Muscle of leg (tissue), 3 donors: ENCODE measurements at regions not wholly inside any gene's neighbourhood (a gene's known extent, or its start where the extent isn't known, plus 50 kb on each side); places are given as distances from the start of the nearest gene placed in this dataset.
A peak's percentile ranks its signal among the peaks of the same experiment; 100 is the strongest.
"Not testable (repeated sequence)": the region's sequence is repeated elsewhere in the genome, so short reads cannot be mapped to it uniquely, and the experiment has no call there.

Experiments used
- DNase-seq: peaks from one replicate; pipeline ENCODE4 v3.0.0; 2013
- H3K27ac ChIP-seq: one replicate; pipeline ENCODE4 v1.5.1; 2013; ENCODE audit warnings: mild to moderate bottlenecking, low read length, control low read depth
- H3K27me3 ChIP-seq: one replicate; pipeline ENCODE4 v1.6.1; 2013; ENCODE audit warnings: low read length; ENCODE audit not compliant: control insufficient read depth, insufficient read depth
- H3K36me3 ChIP-seq: one replicate; pipeline ENCODE4 v1.6.1; 2013; ENCODE audit warnings: low read length; ENCODE audit not compliant: control insufficient read depth, insufficient read depth
- H3K4me1 ChIP-seq: one replicate; pipeline ENCODE4 v1.6.1; 2013; ENCODE audit warnings: low read length; ENCODE audit not compliant: control insufficient read depth, insufficient read depth
- H3K4me3 ChIP-seq: one replicate; pipeline ENCODE4 v1.5.1; 2013; ENCODE audit warnings: low read length, control low read depth
- H3K9me3 ChIP-seq: replicated peaks from 2 replicates; pipeline ENCODE4 v1.6.1; 2013; ENCODE audit warnings: low read depth, low read length; ENCODE audit not compliant: control insufficient read depth
- WGBS: methylation state at CpG from one replicate; pipeline ENCODE4 v1.1.5; 2013; ENCODE audit warnings: missing lambda C conversion rate; ENCODE audit not compliant: insufficient coverage; 5-methylcytosine and 5-hydroxymethylcytosine counted together

- H3K36me3 ChIP-seq, H3K4me3 ChIP-seq, H3K4me1 ChIP-seq, H3K27ac ChIP-seq, H3K27me3 ChIP-seq: not testable (repeated sequence)
- peak; percentile 7 for DNase-seq
- H3K9me3 ChIP-seq, result peaks cover 18% of the 10 kb centered on the region
- WGBS, result 41% methylated on average over 41 of the region's 47 CpGs
Measured at GRCh38 chr20:30283476-30284280, 973.8 kb upstream of the DEFB115 start.

GRCh38 chr20:30284281-30284905 is 973.1 kb upstream of the DEFB115 start:
- no peaks in the 10 kb centered on the region for H3K36me3 ChIP-seq
- no peak overlapping the region for H3K4me3 ChIP-seq
- peaks cover 18% of the 10 kb centered on the region for H3K9me3 ChIP-seq
- DNase-seq, result no peak
- WGBS, result 81% methylated on average over 31 of the region's 33 CpGs
- H3K4me1 ChIP-seq, result no peaks in the 10 kb centered on the region
- H3K27ac ChIP-seq, result no peak overlapping the region
- H3K27me3 ChIP-seq, result no peaks in the 10 kb centered on the region

- no peak for DNase-seq
- 86% methylated on average over 15 of the region's 17 CpGs for WGBS
- no peak overlapping the region for H3K4me3 ChIP-seq
- peaks cover 18% of the 10 kb centered on the region for H3K9me3 ChIP-seq
- no peaks in the 10 kb centered on the region for H3K36me3 ChIP-seq
- H3K4me1 ChIP-seq, result no peaks in the 10 kb centered on the region
- no peaks in the 10 kb centered on the region for H3K27me3 ChIP-seq
- H3K27ac ChIP-seq, result no peak overlapping the region
Measured at GRCh38 chr20:30285677-30286076, 971.8 kb upstream of the DEFB115 start.

- DNase-seq, result no peak
- Histone ChIP-seq H3K27ac (no peak overlapping the region), H3K9me3 (peaks cover 18% of the 10 kb centered on the region), H3K36me3 (no peaks in the 10 kb centered on the region), H3K4me3 (no peak overlapping the region), H3K4me1 (no peaks in the 10 kb centered on the region), H3K27me3 (no peaks in the 10 kb centered on the region)
- WGBS, result 68% methylated on average over 14 of the region's 15 CpGs
Measured at GRCh38 chr20:30286157-30286556, 971.3 kb upstream of the DEFB115 start.

GRCh38 chr20:30287459-30287858 is 970.0 kb upstream of the DEFB115 start:
- WGBS, result 76% methylated on average over 6 of the region's 22 CpGs
- not testable (repeated sequence) for H3K4me1 ChIP-seq, H3K27me3 ChIP-seq, H3K27ac ChIP-seq, H3K4me3 ChIP-seq, DNase-seq, H3K36me3 ChIP-seq
- H3K9me3 ChIP-seq, result peaks cover 15% of the 10 kb centered on the region

- Histone ChIP-seq H3K36me3 (no peaks in the 10 kb centered on the region), H3K27ac (no peak overlapping the region), H3K9me3 (peaks cover 15% of the 10 kb centered on the region), H3K27me3 (no peaks in the 10 kb centered on the region), H3K4me3 (no peak overlapping the region), H3K4me1 (no peaks in the 10 kb centered on the region)
- WGBS, result 73% methylated on average over 10 of the region's 10 CpGs
- DNase-seq, result no peak
Measured at GRCh38 chr20:30288346-30288745, 969.1 kb upstream of the DEFB115 start.

- not testable (repeated sequence) for H3K27ac ChIP-seq, H3K4me1 ChIP-seq, H3K27me3 ChIP-seq, DNase-seq, H3K36me3 ChIP-seq, H3K4me3 ChIP-seq
- H3K9me3 ChIP-seq, result peaks cover 10% of the 10 kb centered on the region
- 76% methylated on average over 5 of the region's 11 CpGs for WGBS
Measured at GRCh38 chr20:30289049-30289448, 968.4 kb upstream of the DEFB115 start.

- 60% methylated on average over 12 of the region's 27 CpGs for WGBS
- H3K36me3 ChIP-seq, H3K4me3 ChIP-seq, H3K4me1 ChIP-seq, H3K9me3 ChIP-seq, H3K27ac ChIP-seq, H3K27me3 ChIP-seq: not testable (repeated sequence)
- peak; percentile 1 for DNase-seq
Measured at GRCh38 chr20:30289711-30290141, 967.7 kb upstream of the DEFB115 start.

- H3K27ac ChIP-seq, H3K4me1 ChIP-seq, H3K4me3 ChIP-seq, H3K36me3 ChIP-seq, H3K27me3 ChIP-seq, H3K9me3 ChIP-seq: not testable (repeated sequence)
- peak; percentile 1 for DNase-seq
- whole genome bisulfite sequencing, result 54% methylated on average over 8 of the region's 27 CpGs
Measured at GRCh38 chr20:30290361-30291063, 967.0 kb upstream of the DEFB115 start.

- H3K4me3 ChIP-seq, H3K36me3 ChIP-seq, H3K27ac ChIP-seq, H3K27me3 ChIP-seq, H3K9me3 ChIP-seq, DNase-seq, H3K4me1 ChIP-seq: not testable (repeated sequence)
- WGBS, result no CpG with 5 or more reads among the region's 4 CpGs
Measured at GRCh38 chr20:30291064-30291379, 966.4 kb upstream of the DEFB115 start.
